DOHH2 (cell line): ENCODE measurements at regions not wholly inside any gene's neighbourhood (a gene's known extent, or its start where the extent isn't known, plus 50 kb on each side); places are given as distances from the start of the nearest gene placed in this dataset.
"Not testable (repeated sequence)": the region's sequence is repeated elsewhere in the genome, so short reads cannot be mapped to it uniquely, and the experiment has no call there.

Experiments used
- H3F3A ChIP-seq: fragments of 200-600 bp; sonication (generic), shearing (Covaris generic); 2 replicates; pipeline ENCODE4 v1.6.0; 2016; ENCODE audit warnings: antibody characterized with exemption, mild to moderate bottlenecking; ENCODE audit not compliant: control insufficient read depth, insufficient read depth
- H3K27ac ChIP-seq: fragments of 200-600 bp; sonication (generic); 2 replicates; pipeline ENCODE4 v1.5.1; 2014; ENCODE audit warnings: low read depth, mild to moderate bottlenecking, low read length, moderate library complexity
- H3K27me3 ChIP-seq: fragments of 200-600 bp; sonication (generic); 2 replicates; pipeline ENCODE4 v1.6.1; 2014; ENCODE audit warnings: mild to moderate bottlenecking, low read length, mixed read lengths; ENCODE audit not compliant: control insufficient read depth
- H3K36me3 ChIP-seq: fragments of 200-600 bp; sonication (generic); 2 replicates; pipeline ENCODE4 v1.6.1; 2014; ENCODE audit warnings: mild to moderate bottlenecking, low read length, moderate library complexity, mixed read lengths; ENCODE audit not compliant: control insufficient read depth
- H3K4me1 ChIP-seq: fragments of 200-600 bp; sonication (generic); 2 replicates; pipeline ENCODE4 v1.6.1; 2014; ENCODE audit warnings: mild to moderate bottlenecking, low read length, mixed read lengths; ENCODE audit not compliant: control insufficient read depth
- H3K4me2 ChIP-seq: fragments of 200-600 bp; sonication (generic); 2 replicates; pipeline ENCODE4 v1.6.0; 2014; ENCODE audit warnings: mild to moderate bottlenecking, low read length, moderate library complexity
- H3K4me3 ChIP-seq: fragments of 200-600 bp; sonication (generic); 2 replicates; pipeline ENCODE4 v1.5.1; 2014; ENCODE audit warnings: mild to moderate bottlenecking, low read length, mixed read lengths
- H3K79me2 ChIP-seq: fragments of 200-600 bp; sonication (generic); 2 replicates; pipeline ENCODE4 v1.6.1; 2014; ENCODE audit warnings: mild to moderate bottlenecking, low read length, mixed read lengths; ENCODE audit not compliant: control insufficient read depth
- H3K9me2 ChIP-seq: fragments of 200-600 bp; sonication (generic); replicated peaks from 2 replicates; pipeline ENCODE4 v1.6.1; 2014; ENCODE audit warnings: mild to moderate bottlenecking, low read length, mixed read lengths; ENCODE audit not compliant: control insufficient read depth
- H3K9me3 ChIP-seq: fragments of 200-600 bp; sonication (generic); 2 replicates; pipeline ENCODE4 v1.6.1; 2014; ENCODE audit warnings: antibody characterized with exemption, low read length, mixed read lengths; ENCODE audit not compliant: control insufficient read depth, insufficient read depth
- H4K20me1 ChIP-seq: fragments of 200-600 bp; sonication (generic); 2 replicates; pipeline ENCODE4 v1.6.0; 2014; ENCODE audit warnings: low read depth, mild to moderate bottlenecking, antibody characterized with exemption, low read length, moderate library complexity; ENCODE audit not compliant: control insufficient read depth, insufficient read depth
- EZH2phosphoT487 ChIP-seq: fragments of 200-600 bp; sonication (generic); IDR thresholded peaks from 2 replicates; pipeline ENCODE4 v1.6.1; 2017; ENCODE audit warnings: borderline replicate concordance, mild to moderate bottlenecking, antibody characterized with exemption, low read length, moderate library complexity, mixed read lengths
- TF ChIP-seq, protein P1 (sequence below): fragments of 200-600 bp; sonication (generic); IDR thresholded peaks from one replicate; pipeline ENCODE4 v1.5.1; 2014; ENCODE audit warnings: antibody characterized with exemption, mild to moderate bottlenecking, low read depth, low read length; ENCODE audit not compliant: poor library complexity, severe bottlenecking

DNA sequence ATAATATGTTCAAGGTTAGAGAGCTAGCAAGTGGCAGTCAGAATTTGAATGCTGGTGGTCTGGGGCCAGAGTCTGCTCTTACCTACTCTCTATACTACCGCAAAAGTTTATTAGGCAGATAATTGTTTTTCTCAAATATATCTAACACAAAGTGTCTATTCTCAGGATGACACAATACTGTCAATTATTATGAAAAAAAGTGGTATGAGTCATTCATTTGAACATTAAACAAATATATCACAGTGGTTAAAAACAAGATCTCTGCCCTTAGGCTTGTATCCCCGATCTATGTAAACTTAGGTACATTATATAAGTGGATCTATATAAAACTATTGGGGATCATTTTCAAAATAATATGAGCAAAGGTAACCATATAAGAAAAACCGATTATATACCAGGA lies 354.9 kb downstream of the CETN3 start:
- H3K9me2 ChIP-seq, result no peaks in the 10 kb centered on the region
- no peaks in the 10 kb centered on the region for H3K4me1 ChIP-seq
- no peaks in the 10 kb centered on the region for H3K27me3 ChIP-seq
- no peaks in the 10 kb centered on the region for H3K9me3 ChIP-seq
- H3K4me2 ChIP-seq, result no peak overlapping the region
- no peaks in the 10 kb centered on the region for H3K79me2 ChIP-seq
- H4K20me1 ChIP-seq, result no peaks in the 10 kb centered on the region
- H3K27ac ChIP-seq, result no peak overlapping the region
- no peaks in the 10 kb centered on the region for H3F3A ChIP-seq
- H3K4me3 ChIP-seq, result no peak overlapping the region
- H3K36me3 ChIP-seq, result no peaks in the 10 kb centered on the region
- no peak for TF ChIP-seq EZH2phosphoT487
- TF ChIP-seq, protein P1, sequence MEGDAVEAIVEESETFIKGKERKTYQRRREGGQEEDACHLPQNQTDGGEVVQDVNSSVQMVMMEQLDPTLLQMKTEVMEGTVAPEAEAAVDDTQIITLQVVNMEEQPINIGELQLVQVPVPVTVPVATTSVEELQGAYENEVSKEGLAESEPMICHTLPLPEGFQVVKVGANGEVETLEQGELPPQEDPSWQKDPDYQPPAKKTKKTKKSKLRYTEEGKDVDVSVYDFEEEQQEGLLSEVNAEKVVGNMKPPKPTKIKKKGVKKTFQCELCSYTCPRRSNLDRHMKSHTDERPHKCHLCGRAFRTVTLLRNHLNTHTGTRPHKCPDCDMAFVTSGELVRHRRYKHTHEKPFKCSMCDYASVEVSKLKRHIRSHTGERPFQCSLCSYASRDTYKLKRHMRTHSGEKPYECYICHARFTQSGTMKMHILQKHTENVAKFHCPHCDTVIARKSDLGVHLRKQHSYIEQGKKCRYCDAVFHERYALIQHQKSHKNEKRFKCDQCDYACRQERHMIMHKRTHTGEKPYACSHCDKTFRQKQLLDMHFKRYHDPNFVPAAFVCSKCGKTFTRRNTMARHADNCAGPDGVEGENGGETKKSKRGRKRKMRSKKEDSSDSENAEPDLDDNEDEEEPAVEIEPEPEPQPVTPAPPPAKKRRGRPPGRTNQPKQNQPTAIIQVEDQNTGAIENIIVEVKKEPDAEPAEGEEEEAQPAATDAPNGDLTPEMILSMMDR, result no peak

DNA sequence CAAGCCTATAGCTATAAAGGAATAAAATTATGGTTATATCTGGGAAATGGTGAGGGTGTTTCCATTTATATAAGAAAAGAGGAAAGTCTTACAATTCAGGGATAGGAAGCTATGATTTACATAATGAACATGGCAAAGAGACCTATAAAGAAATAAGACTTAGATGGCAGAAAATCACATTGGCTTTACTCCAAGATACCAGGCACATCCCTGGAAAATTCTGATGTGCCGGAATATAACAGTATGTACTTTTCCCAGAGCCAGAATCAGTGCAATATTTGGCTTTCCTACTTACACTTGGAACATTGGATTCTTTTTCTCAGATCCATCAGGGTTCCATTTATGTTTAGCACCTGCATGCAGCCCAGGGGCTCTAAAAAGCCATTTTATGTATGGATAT lies 357.8 kb downstream of the CETN3 start:
- no peaks in the 10 kb centered on the region for H3K27me3 ChIP-seq
- no peaks in the 10 kb centered on the region for H4K20me1 ChIP-seq
- no peaks in the 10 kb centered on the region for H3K36me3 ChIP-seq
- no peaks in the 10 kb centered on the region for H3K9me3 ChIP-seq
- TF ChIP-seq, protein P1, result no peak
- TF ChIP-seq EZH2phosphoT487, result no peak
- H3K9me2 ChIP-seq, result no peaks in the 10 kb centered on the region
- H3K4me2 ChIP-seq, result no peak overlapping the region
- no peaks in the 10 kb centered on the region for H3F3A ChIP-seq
- no peaks in the 10 kb centered on the region for H3K79me2 ChIP-seq
- no peaks in the 10 kb centered on the region for H3K4me1 ChIP-seq
- no peak overlapping the region for H3K4me3 ChIP-seq
- no peak overlapping the region for H3K27ac ChIP-seq

DNA sequence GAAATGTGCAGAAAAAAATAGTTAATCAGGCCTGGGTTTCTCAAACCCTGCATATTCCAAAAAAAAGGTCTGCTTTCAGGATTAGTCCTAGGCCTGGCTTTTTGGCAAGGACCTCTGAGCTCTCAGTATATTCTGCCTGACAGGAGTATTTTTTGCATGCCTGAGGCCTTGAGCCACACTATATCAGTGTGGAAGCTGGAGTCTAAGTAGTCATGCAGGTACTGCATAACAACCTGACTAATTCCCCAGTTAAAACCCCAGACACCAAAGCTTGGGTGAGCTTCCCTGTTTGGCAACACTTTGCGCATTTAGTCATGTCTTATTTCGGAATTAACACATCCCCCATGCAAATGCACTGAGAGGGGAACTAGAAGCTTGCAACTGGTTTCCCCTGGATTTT lies 359.5 kb downstream of the CETN3 start:
- H3K9me3 ChIP-seq, result no peaks in the 10 kb centered on the region
- no peaks in the 10 kb centered on the region for H3K36me3 ChIP-seq
- no peaks in the 10 kb centered on the region for H3F3A ChIP-seq
- H4K20me1 ChIP-seq, result no peaks in the 10 kb centered on the region
- no peaks in the 10 kb centered on the region for H3K4me1 ChIP-seq
- H3K4me3 ChIP-seq, result no peak overlapping the region
- H3K27ac ChIP-seq, result no peak overlapping the region
- H3K27me3 ChIP-seq, result no peaks in the 10 kb centered on the region
- H3K4me2 ChIP-seq, result no peak overlapping the region
- H3K79me2 ChIP-seq, result no peaks in the 10 kb centered on the region
- no peaks in the 10 kb centered on the region for H3K9me2 ChIP-seq
- TF ChIP-seq EZH2phosphoT487, result no peak
- TF ChIP-seq, protein P1, result no peak

DNA sequence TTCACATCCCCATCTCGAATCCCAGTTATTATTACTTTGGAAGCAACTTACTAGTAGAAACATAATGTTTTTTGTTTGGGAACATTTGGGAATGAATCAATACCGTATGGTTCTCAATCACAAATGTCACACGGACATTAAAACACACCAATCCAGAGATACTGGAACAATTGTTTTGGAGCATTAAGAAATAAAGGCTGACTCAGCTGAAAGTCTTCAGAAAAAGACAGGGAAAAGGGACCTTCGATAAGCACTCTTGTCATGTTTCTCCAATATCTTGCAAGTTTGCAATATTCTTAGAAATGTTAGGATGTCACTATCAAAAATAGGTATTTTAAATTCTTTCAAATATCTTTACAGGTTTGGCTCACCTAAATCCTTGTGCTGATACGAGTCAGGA lies 362.4 kb downstream of the CETN3 start:
- Histone ChIP-seq H3K4me2 (no peak overlapping the region), H3K4me1 (no peaks in the 10 kb centered on the region), H3K36me3 (no peaks in the 10 kb centered on the region), H3K9me3 (no peaks in the 10 kb centered on the region), H3K27ac (no peak overlapping the region), H3F3A (no peaks in the 10 kb centered on the region), H3K4me3 (no peak overlapping the region), H3K27me3 (no peaks in the 10 kb centered on the region), H3K79me2 (no peaks in the 10 kb centered on the region), H3K9me2 (no peaks in the 10 kb centered on the region), H4K20me1 (no peaks in the 10 kb centered on the region)
- TF ChIP-seq, protein P1, result no peak
- no peak for TF ChIP-seq EZH2phosphoT487

DNA sequence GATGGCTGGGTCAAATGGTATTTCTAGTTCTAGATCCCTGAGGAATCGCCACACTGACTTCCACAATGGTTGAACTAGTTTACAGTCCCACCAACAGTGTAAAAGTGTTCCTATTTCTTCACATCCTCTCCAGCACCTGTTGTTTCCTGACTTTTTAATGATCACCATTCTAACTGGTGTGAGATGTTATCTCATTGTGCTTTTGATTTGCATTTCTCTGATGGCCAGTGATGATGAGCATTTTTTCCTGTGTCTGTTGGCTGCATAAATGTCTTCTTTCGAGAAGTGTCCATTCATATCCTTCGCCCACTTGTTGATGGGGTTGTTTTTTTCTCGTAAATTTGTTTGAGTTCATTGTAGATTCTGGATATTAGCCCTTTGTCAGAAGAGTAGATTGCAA lies 369.5 kb downstream of the CETN3 start:
- H3K36me3 ChIP-seq, H3K27ac ChIP-seq, H3K4me1 ChIP-seq, H3K27me3 ChIP-seq, H3K4me2 ChIP-seq, H3K4me3 ChIP-seq, H3K79me2 ChIP-seq, H4K20me1 ChIP-seq, H3F3A ChIP-seq, H3K9me2 ChIP-seq, H3K9me3 ChIP-seq: not testable (repeated sequence)
